GM21390 (cell line): ENCODE measurements at regions not wholly inside any gene's neighbourhood (a gene's known extent, or its start where the extent isn't known, plus 50 kb on each side); places are given as distances from the start of the nearest gene placed in this dataset.
"Not testable (repeated sequence)": the region's sequence is repeated elsewhere in the genome, so short reads cannot be mapped to it uniquely, and the experiment has no call there.

Experiments
- ATAC-seq: cut with Tn5 transposase; IDR thresholded peaks from one replicate; pipeline ENCODE4 v1.9.1; 2021; ENCODE audit not compliant: unreplicated experiment

DNA sequence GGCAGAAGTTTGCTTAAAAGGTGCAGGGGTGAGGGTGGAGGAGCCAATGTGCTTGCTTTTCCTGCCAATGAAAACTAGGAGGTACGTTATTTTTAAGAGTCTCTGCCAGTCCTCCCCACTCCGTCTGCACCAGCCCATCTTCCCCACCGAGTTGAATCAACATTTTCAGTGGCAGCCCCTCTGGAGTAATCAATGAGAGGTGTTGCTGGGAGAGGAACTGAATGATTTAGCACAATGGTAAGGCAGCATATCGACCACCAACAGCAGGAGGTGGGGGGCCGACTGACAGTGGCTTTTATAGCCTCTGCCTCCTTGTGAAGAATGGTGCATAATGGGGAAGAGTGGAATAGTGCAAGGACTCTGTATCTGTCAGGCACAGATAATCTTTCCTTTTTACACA is 1465.0 kb upstream of the GOT2 start:
- ATAC-seq, result no peak

DNA sequence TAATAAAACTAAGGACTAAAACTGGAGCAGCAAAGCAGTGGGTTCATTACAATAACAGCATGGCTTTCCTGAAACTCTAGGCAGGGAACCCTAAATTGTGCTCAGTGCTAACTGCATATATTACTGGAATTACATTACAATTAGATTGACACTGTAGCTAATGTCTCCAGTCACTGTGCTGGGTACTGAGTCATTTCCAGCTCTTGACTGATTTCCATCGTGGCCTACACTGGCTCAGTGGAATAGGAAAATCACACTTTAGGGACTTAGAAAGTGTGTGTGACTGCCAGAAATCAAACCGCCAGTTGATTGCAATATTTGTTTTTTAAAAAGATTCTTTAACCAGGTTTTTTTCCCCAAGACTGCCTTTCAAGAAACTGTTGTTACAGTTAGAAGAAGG is 1447.4 kb upstream of the GOT2 start:
- no peak for ATAC-seq

DNA sequence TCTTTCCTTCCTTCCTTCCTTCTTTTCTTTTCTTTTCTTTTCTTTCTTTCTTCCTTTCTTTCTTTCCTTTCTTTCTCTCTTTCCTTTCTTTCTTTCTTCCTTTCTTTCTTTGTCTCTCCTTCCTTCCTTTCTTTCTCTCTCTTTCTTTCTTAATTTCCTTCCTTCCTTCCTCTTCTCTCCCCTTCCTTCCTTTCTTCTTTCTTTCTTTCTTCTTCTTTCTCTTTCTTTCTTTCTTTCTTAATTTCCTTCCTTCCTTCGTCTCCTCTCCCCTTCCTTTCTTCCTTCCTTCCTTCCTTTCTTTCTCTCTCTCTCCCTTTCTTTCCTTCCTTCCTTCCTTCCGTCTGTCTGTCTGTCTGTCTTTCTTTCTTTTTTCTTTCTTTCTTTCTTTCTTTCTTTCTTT is 1446.5 kb upstream of the GOT2 start:
- ATAC-seq, result no peak

DNA sequence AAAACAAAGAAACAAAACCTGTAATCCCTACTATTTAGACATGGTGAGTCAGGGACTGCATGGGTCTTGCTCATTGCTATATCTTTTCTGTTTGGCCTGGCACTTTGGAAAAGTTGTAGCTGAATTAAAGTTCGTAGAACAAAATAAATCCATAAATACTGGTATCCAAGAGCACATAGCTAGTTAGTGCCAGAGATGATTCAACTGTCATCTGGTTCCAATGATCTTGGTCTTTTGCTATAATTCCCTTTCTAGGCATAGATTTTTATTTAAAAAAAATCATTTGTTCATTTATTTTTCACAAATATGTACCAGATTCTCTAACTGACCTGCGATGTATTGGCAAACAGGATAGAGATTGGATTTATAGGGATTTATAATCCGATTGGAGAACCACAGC is 1436.1 kb upstream of the GOT2 start:
- ATAC-seq, result no peak

DNA sequence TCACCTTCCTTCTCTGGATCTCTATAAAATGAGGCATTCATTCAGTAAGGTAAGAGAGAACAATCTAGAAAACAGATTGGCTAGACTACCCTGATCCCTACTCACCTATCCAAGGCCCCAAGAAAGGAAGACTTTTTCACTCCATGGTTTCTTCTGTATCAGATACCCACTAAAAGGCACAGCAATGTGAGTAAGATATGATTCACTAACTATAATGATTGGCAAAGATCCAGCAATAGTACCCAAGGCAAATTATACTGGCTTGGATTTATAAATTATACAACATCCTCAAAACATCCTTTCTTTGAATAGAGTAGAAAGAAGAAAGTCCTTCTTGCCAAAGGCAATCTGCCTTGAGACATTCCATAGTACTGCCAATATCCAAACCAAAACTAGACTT is 1432.0 kb upstream of the GOT2 start:
- no peak for ATAC-seq

DNA sequence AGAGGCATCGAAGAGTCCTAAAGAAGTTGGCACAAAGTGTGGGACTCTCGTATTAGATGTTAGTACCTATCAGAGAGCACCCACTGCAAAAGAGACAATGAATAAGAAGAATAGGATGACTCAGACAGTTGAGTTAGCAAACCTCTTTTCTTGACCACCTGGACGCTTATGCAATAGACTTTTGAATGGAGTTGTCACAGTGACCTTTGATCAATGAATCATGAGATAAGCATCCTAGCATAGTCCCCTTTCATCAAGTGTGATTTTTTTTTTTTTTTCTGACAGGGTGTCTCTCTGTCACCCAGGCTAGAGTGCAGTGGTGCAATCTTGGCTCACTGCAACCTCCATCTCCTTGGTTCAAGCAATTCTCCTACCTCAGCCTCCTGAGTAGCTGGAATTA is 1417.9 kb upstream of the GOT2 start:
- no peak for ATAC-seq

DNA sequence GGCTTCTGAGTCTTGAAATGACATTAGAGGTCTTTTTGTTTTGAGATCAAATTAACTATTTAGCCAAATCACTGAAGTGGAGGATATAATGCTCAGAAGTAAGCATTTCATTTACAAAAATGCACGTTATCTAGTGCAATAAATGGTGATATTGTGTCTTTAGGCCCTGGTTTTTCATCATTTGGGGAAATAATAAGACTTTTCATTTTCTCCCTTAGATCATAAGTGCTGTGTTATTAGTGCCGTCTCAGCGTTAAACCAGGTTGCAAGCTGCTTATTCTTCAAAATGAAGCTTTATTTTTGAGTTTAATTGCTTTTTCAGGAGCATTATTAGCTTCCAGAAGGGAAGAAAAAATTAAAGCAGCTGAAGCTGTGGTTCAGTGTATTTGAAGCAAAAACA is 1416.8 kb upstream of the GOT2 start:
- ATAC-seq, result no peak

DNA sequence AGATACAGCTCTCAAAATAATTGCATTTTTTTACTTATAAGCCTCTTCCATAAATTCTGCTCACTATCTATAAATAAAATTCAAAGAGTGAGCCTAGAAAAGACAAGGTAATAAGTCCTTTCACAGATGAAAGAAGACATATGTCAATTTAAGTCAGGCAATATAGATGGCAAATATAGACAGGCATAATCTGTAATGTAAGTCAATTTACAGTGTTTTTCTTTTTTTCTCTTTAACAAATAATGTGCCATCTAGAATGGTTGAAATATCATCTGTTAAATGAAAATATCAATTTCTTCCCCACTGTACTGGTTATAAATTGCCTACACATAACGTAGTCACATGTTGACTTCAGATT is 1409.2 kb upstream of the GOT2 start:
- ATAC-seq, result no peak

DNA sequence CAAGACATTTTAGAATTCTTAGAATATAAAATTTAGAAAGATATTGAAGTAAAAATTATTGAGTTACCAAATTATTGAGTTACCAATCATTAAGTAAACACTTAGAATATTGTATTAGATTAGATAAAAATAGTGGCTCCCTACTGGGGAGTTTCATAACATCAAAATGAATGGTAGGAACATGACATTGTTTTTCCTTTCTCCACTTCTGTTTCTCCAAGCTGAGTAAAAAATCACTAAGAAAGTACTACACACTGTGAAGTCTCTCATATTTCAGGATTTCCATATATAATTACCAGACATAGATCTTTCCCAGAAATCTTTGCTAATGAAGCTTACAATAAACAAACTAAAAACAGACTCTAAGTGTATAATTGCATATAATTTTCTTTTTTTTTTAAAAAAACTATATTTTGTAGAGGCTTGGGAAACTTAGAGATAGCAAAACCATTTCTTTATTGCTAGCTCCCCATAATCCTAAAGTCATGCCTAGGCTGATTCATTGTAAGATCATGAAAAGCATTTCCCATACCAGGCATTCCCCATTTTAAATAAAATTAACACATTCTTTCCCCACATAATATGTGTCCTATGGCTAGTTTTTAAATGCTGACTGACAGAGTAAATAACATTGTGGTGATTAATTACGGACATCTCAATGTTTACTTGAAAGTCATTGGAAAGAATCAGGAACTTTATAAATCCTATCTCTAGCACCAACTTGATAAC is 1408.7 kb upstream of the GOT2 start:
- no peak for ATAC-seq

DNA sequence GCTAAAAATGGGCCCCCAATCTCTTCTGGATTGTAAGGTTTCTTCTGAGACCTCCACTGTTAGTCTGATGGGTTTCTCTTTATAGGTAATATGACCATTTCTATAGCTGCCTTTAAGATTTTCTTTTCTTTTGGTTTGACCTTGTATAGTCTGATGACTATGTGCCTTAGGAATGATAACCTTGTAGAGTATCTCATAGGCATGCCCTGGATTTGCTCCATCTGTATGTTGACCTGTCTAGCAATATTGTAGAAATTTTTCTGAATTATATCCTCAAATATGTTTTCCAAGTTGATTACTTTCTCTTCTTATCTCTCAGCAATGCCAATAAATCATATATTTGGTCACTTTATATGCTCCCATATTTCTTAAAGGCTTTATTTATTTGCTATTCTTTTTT is 1403.8 kb upstream of the GOT2 start:
- ATAC-seq, result no peak

DNA sequence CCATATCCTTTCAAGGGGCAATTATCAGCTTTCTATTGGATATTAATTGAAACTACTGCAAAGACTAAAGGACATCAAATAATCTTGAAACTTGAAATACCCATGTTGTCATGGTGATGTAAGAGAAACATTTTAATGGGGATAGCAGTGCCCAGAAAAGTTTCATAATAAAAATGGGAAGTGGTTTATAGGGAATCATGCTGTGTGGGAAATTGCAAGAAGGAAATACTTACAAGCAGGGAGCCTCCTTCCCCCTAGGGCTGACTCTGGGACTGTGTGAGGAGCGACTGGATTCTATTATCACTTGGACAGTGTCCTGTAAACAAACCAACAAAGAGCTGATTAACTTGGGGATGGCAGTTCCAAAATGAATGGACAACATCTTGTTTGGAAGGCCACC is 1393.1 kb upstream of the GOT2 start:
- no peak for ATAC-seq

DNA sequence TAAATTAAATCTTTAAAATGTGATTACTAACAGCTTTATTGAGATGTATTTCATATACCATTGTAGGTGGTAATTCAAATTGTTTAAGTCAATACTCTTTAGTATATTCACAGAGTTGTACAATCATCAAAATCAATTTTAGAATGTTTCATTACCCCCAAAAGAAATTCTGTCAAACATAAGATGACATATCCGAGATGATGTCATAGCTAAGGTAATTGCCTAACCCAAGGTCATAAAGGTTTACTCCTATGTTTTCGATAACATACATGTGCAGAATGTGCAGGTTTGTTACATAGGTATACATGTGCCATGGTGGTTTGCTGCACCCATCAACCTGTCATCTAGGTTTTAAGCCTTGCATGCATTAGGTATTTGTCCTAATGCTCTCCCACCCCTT is 1392.0 kb upstream of the GOT2 start:
- not testable (repeated sequence) for ATAC-seq

DNA sequence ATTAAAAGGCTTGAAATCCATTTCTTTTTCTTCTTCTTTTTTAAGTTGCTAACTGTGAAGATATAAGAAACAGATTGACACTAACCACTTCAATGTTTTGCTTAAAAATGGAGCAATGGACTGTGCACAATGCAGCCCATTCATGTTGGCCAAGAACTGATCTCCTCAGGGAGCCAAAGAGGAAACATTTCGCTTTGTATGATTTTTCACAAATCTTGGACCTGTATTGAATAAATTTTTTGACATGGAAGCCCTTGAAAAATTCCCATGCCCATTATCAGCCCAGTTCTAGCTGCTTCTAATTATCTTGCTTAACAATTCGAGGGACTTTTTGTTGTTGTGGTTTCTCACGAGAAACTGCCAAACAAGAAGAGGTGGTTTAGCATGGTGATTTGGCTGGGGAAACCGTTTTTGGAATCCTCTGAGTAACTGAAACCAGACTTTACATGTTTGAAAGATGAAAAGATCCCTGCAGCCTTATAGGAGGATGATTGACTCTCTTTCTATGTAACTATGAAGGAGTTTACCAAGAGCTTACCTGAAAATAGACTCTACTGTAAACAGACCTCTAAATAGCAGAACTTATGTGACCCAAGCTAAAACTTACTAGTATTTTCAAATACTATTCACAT is 1389.4 kb upstream of the GOT2 start:
- ATAC-seq, result no peak

DNA sequence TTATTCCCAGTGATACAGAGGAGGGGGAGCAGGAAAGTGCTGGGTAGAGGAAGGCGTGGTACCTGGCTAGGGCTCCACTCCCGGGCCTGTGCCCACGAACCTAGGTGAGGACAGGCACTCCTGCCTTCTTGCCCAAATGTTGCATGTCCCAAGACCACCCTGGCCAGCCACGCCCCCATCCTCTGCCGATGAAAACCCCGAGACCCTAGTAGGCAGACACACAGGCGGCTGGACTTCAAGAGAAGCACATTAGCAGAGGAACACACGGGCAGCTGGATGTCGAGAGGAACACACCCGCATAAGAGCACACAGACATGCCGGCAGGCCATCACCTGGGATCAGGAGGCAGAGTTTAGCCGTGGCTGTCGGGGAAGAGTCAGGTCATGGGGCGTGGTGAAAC is 1386.5 kb upstream of the GOT2 start:
- ATAC-seq, result no peak

DNA sequence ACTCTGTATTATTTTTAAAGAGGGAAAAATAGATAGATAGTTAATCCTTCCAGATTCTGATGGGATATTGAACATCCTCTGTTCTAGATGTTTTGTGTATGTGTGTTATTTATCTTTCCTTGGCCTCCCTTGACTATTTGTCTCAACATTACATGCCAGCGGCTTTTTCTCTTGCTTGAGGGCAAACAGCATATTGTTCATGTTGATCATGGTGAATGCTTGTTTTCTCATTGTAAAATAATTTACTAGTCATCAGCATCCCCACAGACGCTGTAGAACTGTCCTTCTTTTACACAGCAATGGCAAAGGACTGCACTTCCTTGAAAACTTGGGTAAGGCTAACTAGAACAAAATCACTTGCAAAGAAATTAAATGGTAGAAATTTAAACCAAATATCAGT is 1376.4 kb upstream of the GOT2 start:
- ATAC-seq, result no peak

DNA sequence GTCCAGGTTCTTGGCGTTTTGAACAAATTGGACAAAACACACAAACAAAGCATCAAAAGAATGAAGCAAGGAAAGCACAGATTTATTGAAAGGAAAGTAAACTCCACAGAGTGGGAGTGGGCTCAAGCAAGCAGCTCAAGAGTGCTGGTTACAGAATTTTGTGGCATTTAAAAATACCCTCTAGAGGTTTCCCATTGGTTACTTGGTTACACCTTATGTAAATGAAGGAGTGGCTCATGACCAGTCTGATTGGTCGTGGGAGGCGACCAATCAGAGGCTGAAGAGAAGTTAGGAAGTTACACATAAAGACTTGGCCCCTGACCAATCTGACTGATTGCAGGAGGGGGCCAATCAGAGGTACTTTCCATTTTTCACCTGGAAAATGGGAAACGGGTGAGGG is 1373.8 kb upstream of the GOT2 start:
- ATAC-seq, result no peak

DNA sequence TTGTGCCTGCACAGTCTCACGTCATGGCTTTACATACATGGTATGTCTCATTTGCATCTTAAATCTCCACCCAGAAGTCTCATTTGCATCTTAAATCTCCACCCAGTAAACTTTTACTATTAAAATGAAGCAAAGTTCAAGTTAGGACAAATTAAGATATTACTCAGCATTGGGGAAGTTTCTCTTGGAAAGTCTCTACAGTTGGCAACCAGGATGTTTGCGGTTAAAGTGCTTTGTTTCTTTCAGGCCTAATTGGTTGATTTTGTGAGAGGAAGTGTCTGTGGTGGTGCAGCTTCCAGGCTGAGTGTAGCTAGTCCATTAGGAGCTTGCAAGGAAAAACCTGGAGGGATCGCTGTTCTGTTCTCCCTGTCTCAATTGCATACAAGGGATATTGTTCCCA is 1373.3 kb upstream of the GOT2 start:
- no peak for ATAC-seq

DNA sequence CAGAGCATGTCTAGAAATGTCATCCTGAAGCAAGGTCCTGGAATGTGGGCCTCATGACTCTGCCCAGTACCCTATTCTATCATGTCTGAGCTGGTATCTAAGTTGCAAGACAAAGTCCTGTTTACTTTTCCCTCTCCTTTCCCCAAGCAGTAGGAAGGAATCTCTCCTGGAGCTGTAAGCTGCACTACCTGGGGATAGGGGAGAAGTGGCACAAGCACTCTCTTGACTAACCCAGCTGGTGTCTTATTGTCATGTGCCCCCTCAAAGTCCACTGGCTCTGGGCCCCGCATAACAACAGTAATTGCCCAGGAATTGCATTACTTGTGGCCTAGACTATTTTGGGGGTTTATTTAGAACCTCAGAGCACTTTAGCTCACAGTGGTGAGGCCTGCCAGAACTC is 1366.3 kb upstream of the GOT2 start:
- no peak for ATAC-seq

DNA sequence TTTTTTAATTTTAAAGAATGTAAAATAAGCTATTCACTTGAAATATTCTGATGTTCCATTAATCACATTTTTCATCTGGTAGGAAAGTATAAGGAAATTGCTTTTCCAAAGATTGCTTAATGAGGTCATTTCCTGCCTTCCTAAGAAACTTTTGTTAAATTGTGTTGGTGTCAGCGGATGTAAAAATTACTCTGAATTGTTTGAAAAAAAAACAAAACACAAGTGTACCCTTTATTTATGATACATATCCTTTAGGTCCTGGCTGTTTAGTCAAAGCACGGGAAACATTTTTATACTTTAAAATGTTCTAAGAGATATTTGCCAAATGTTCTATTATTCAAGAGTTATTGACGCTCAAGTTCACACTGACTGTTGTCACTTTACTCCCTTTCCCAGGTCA is 1357.4 kb upstream of the GOT2 start:
- ATAC-seq, result no peak

DNA sequence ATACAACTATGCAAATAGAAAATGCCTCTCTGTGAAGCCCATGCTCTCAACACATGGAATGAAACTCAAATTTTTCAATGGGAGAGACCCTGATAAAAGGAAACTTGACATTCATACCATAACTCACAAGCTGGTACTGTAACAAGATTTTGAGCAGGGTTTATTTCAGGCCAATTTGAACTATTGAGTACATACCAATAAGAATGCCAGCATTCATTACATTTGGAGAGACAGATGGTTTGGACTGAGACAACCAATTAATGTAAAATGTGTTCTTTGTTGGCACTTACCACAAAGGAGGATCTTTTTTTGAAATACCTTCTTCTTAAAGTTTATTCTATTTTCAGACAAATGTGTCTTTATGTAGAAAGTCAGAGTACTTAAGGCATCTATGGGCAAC is 1357.0 kb upstream of the GOT2 start:
- ATAC-seq, result no peak

DNA sequence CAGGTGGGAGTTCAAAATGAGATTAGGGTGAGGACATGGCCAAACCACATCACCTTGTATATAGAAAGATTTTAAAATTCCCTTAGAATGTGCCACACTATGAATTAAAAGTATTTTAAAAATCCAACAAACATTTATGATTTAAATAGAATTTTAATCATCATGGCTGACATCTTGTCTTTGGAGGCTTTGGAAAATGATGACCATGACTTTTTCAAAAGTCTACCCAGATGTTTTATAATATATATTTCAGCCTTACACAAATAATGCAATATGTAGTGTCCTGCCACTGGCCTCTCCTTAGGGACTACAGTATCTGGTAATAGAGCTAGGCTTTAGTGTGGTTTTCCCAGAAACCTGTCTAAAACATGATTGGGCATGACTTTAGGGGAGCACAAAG is 1353.4 kb upstream of the GOT2 start:
- ATAC-seq, result no peak

DNA sequence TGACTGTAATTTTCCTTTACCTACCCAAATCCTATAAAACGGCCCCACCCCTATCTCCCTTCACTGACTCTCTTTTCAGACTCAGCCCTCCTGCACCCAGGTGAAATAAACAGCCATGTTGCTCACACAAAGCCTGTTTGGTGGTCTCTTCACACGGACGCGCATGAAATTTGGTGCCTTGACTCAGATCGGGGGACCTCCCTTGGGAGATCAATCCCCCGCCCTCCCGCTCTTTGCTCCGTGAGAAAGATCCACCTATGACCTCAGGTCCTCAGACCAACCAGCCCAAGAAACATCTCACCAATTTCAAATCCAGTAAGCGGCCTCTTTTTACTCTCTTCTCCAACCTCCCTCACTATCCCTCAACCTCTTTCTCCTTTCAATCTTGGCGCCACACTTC is 1344.7 kb upstream of the GOT2 start:
- not testable (repeated sequence) for ATAC-seq

DNA sequence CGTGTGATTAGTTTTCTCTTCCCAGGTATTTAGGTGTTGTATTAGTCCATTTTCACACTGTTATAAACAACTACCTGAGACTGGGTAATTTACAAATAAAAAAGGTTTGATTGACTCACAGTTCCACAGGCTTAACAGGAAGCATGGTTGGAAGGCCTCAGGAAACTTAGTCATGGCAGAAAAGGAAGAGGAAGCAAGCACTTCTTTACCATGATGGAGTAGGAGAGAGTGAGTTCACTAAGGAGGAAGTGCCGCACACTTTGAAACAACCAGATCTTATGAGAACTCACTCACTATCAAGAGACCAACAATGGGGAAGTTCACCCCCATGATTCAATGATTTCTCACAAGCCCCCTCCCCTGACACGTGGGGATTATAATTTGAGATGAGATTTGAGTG is 1343.7 kb upstream of the GOT2 start:
- no peak for ATAC-seq
